Colonic mucosa (tissue), 4 donors: ENCODE measurements at regions not wholly inside any gene's neighbourhood (a gene's known extent, or its start where the extent isn't known, plus 50 kb on each side); places are given as distances from the start of the nearest gene placed in this dataset.
"Not testable (repeated sequence)": the region's sequence is repeated elsewhere in the genome, so short reads cannot be mapped to it uniquely, and the experiment has no call there.

ENCODE experiments used
- DNase-seq: peaks from one replicate; pipeline ENCODE4 v3.0.0-alpha.2; 2020
- H3K27ac ChIP-seq: fragments of 200-600 bp; one replicate; pipeline ENCODE4 v1.8.0; 2021
- H3K27me3 ChIP-seq: fragments of 200-600 bp; one replicate; pipeline ENCODE4 v1.8.0; 2021
- H3K36me3 ChIP-seq: fragments of 200-600 bp; one replicate; pipeline ENCODE4 v1.8.0; 2021
- H3K4me1 ChIP-seq: fragments of 200-600 bp; one replicate; pipeline ENCODE4 v1.8.0; 2021; ENCODE audit warnings: mild to moderate bottlenecking
- H3K4me3 ChIP-seq: fragments of 200-600 bp; one replicate; pipeline ENCODE4 v1.8.0; 2021
- H3K9ac ChIP-seq, 2 donors: one replicate each; pipeline ENCODE4 v1.7.0; 2013; ENCODE audit warnings: control low read depth in 2 of 2, low read depth in 2 of 2, low read length in 2 of 2
- H3K9me3 ChIP-seq: fragments of 200-600 bp; one replicate; pipeline ENCODE4 v1.8.0; 2021
- CTCF ChIP-seq: fragments of 200-600 bp; IDR thresholded peaks from one replicate; pipeline ENCODE4 v1.8.0; 2022; ENCODE audit warnings: antibody characterized with exemption, mild to moderate bottlenecking
- intact Hi-C: fragments of 100-400 bp; cut with DNase I; formaldehyde crosslinking; loops from one replicate; pipeline ENCODE4 v1.14.1; 2022
- donor health status: healthy.
- donor health status: DM: no; HTN: no; CAD: no.
- donor health status: DM: no; HTN: no; CAD: no.

GRCh38 chr19:20470345-20471135 is 95.0 kb downstream of the ZNF737 start:
- Histone ChIP-seq H3K9ac (no peak overlapping the region), H3K36me3 (no peaks in the 10 kb centered on the region), H3K27ac (no peak overlapping the region), H3K9me3 (no peaks in the 10 kb centered on the region), H3K4me1 (no peaks in the 10 kb centered on the region), H3K27me3 (no peaks in the 10 kb centered on the region), H3K4me3 (no peak overlapping the region)
- no peak for TF ChIP-seq CTCF
- intact Hi-C loops, result no loop called here
- no peak for DNase-seq

GRCh38 chr19:20466638-20466990 is 99.0 kb downstream of the ZNF737 start:
- intact Hi-C loops, H3K27ac ChIP-seq, H3K36me3 ChIP-seq, H3K4me3 ChIP-seq, H3K9me3 ChIP-seq, H3K27me3 ChIP-seq, DNase-seq, H3K9ac ChIP-seq, H3K4me1 ChIP-seq: not testable (repeated sequence)

GRCh38 chr19:20465922-20466637 is 99.5 kb downstream of the ZNF737 start:
- H3K4me3 ChIP-seq, intact Hi-C loops, H3K27me3 ChIP-seq, H3K27ac ChIP-seq, DNase-seq, H3K9ac ChIP-seq, H3K36me3 ChIP-seq, H3K9me3 ChIP-seq, H3K4me1 ChIP-seq: not testable (repeated sequence)

GRCh38 chr19:20453425-20453935 is 112.1 kb downstream of the ZNF737 start:
- no peak overlapping the region for H3K9ac ChIP-seq
- H3K27ac ChIP-seq, result no peak overlapping the region
- H3K9me3 ChIP-seq, result no peaks in the 10 kb centered on the region
- no peak for DNase-seq
- no peak for TF ChIP-seq CTCF
- no peak overlapping the region for H3K4me3 ChIP-seq
- H3K4me1 ChIP-seq, result no peaks in the 10 kb centered on the region
- intact Hi-C loops, result no loop called here
- no peaks in the 10 kb centered on the region for H3K36me3 ChIP-seq
- no peaks in the 10 kb centered on the region for H3K27me3 ChIP-seq

GRCh38 chr19:20444202-20444885 is 121.2 kb downstream of the ZNF737 start:
- Histone ChIP-seq H3K4me1 (no peaks in the 10 kb centered on the region), H3K36me3 (no peaks in the 10 kb centered on the region), H3K4me3 (no peak overlapping the region), H3K9me3 (no peaks in the 10 kb centered on the region), H3K27me3 (no peaks in the 10 kb centered on the region), H3K9ac (no peak overlapping the region), H3K27ac (no peak overlapping the region)
- DNase-seq, result no peak
- intact Hi-C loops, result no loop called here
- TF ChIP-seq CTCF, result no peak

GRCh38 chr19:20432266-20432842 is 133.2 kb downstream of the ZNF737 start:
- DNase-seq, H3K27ac ChIP-seq, H3K9ac ChIP-seq, H3K36me3 ChIP-seq, H3K9me3 ChIP-seq, intact Hi-C loops, H3K4me3 ChIP-seq, H3K4me1 ChIP-seq, H3K27me3 ChIP-seq: not testable (repeated sequence)
